ENCODE measurements at regions not wholly inside any gene's neighbourhood (a gene's known extent, or its start where the extent isn't known, plus 50 kb on each side); places are given as distances from the start of the nearest gene placed in this dataset.

- H3K4me3 ChIP-seq (ENCODE audit: low read length) = no peak overlapping the region
- H3K27me3 ChIP-seq (ENCODE audit: low read depth, low read length) = peaks cover 63% of the 10 kb centered on the region
- H3K4me1 ChIP-seq (ENCODE audit: low read length) = 0 out of 2 replicates have a peak, but pooled peaks cover 3% of the 10 kb centered on the region
- H3K79me2 ChIP-seq (ENCODE audit: low read length) = no peaks in the 10 kb centered on the region
- no peak overlapping the region for H3K9ac ChIP-seq (ENCODE audit: low read length)
- 0 out of 2 replicates have a peak, but pooled peaks cover 4% of the 10 kb centered on the region for H4K20me1 ChIP-seq (ENCODE audit: insufficient read depth, low read length)
- H3K27ac ChIP-seq (ENCODE audit: low read length) = no peak overlapping the region
- H3K36me3 ChIP-seq (replicated peaks; ENCODE audit: low read depth, low read length) = no peaks in the 10 kb centered on the region
- no peaks in the 10 kb centered on the region for H3K9me3 ChIP-seq (ENCODE audit: insufficient read depth, low read length)
- H3K4me2 ChIP-seq (ENCODE audit: low read length) = no peak overlapping the region; the same call in 1 of the 2 replicates
- H2AFZ ChIP-seq (ENCODE audit: low read depth, low read length) = no peak overlapping the region
- TF ChIP-seq, protein P1, sequence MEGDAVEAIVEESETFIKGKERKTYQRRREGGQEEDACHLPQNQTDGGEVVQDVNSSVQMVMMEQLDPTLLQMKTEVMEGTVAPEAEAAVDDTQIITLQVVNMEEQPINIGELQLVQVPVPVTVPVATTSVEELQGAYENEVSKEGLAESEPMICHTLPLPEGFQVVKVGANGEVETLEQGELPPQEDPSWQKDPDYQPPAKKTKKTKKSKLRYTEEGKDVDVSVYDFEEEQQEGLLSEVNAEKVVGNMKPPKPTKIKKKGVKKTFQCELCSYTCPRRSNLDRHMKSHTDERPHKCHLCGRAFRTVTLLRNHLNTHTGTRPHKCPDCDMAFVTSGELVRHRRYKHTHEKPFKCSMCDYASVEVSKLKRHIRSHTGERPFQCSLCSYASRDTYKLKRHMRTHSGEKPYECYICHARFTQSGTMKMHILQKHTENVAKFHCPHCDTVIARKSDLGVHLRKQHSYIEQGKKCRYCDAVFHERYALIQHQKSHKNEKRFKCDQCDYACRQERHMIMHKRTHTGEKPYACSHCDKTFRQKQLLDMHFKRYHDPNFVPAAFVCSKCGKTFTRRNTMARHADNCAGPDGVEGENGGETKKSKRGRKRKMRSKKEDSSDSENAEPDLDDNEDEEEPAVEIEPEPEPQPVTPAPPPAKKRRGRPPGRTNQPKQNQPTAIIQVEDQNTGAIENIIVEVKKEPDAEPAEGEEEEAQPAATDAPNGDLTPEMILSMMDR (IDR thresholded peaks at IDR 0.05; ENCODE audit: low read depth, low read length) = peak; percentile 57
- no peak for TF ChIP-seq EZH2phosphoT487 (IDR thresholded peaks at IDR 0.05; ENCODE audit: low read depth)
Measured at GRCh38 chr14:26206640-26207039, 391.2 kb downstream of the NOVA1 start.

DNA sequence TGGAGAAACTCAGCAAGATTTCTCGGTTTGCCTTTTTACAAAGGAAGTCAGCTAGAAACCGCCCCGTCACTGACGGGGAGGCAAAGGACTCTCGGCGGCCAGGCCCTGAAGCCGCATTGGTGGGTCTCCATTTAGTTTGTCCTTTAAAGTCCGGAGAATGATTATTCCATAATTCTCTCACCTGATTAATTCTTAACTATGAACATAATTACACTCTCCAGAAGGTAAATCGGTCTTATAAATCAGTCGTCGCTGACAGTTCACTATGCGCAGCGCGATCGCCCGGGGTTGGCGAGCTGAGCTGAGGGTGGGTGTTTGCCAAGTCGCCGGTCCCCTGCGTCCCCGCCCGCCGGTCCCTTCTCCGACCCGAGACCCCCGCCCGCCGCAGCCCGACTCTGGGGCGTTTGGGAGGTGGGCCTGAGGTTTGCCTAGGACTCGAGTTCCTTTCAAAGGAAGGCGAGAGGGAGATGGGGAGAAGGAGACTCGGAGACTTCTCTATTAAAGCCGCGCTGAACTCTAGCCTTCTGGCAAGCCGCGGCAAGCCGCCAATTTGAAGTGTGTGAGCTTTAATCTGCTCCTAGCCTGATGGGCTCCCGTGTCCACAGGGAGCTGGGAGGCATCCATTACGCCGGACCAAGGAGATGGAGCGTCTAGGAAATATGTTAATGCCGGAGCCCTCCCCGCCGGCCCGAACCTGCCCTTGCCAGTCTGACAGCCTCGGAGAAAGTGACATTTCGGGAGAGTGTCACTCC, 392.9 kb downstream of the NOVA1 start:
- H3K9ac ChIP-seq (ENCODE audit: low read length) = no peak overlapping the region
- no peak overlapping the region for H3K4me3 ChIP-seq (ENCODE audit: low read length)
- H3K27me3 ChIP-seq (ENCODE audit: low read depth, low read length) = peaks cover 60% of the 10 kb centered on the region
- no peaks in the 10 kb centered on the region for H3K79me2 ChIP-seq (ENCODE audit: low read length)
- TF ChIP-seq, protein P1 (IDR thresholded peaks at IDR 0.05; ENCODE audit: low read depth, low read length) = no peak
- no peak for TF ChIP-seq EZH2phosphoT487 (IDR thresholded peaks at IDR 0.05; ENCODE audit: low read depth)
- peaks cover 10% of the 10 kb centered on the region for H3K4me1 ChIP-seq (ENCODE audit: low read length)
- no peaks in the 10 kb centered on the region for H3K36me3 ChIP-seq (replicated peaks; ENCODE audit: low read depth, low read length)
- peaks cover 10% of the 10 kb centered on the region; the same call in 1 of the 2 replicates for H4K20me1 ChIP-seq (ENCODE audit: insufficient read depth, low read length)
- no peak overlapping the region for H3K4me2 ChIP-seq (ENCODE audit: low read length)
- no peaks in the 10 kb centered on the region for H3K9me3 ChIP-seq (ENCODE audit: insufficient read depth, low read length)
- no peak overlapping the region for H3K27ac ChIP-seq (ENCODE audit: low read length)
- H2AFZ ChIP-seq (ENCODE audit: low read depth, low read length) = no peak overlapping the region

GRCh38 chr14:26204366-26204727, 393.5 kb downstream of the NOVA1 start:
- H4K20me1 ChIP-seq (ENCODE audit: insufficient read depth, low read length) = peaks cover 12% of the 10 kb centered on the region; the same call in 1 of the 2 replicates
- no peak overlapping the region for H3K4me2 ChIP-seq (ENCODE audit: low read length)
- peaks cover 60% of the 10 kb centered on the region for H3K27me3 ChIP-seq (ENCODE audit: low read depth, low read length)
- no peaks in the 10 kb centered on the region for H3K36me3 ChIP-seq (replicated peaks; ENCODE audit: low read depth, low read length)
- no peak overlapping the region for H2AFZ ChIP-seq (ENCODE audit: low read depth, low read length)
- no peak overlapping the region for H3K27ac ChIP-seq (ENCODE audit: low read length)
- no peaks in the 10 kb centered on the region for H3K79me2 ChIP-seq (ENCODE audit: low read length)
- H3K9me3 ChIP-seq (ENCODE audit: insufficient read depth, low read length) = no peaks in the 10 kb centered on the region
- H3K9ac ChIP-seq (ENCODE audit: low read length) = no peak overlapping the region
- H3K4me3 ChIP-seq (ENCODE audit: low read length) = no peak overlapping the region
- H3K4me1 ChIP-seq (ENCODE audit: low read length) = peaks cover 16% of the 10 kb centered on the region
- no peak for TF ChIP-seq EZH2phosphoT487 (IDR thresholded peaks at IDR 0.05; ENCODE audit: low read depth)
- TF ChIP-seq, protein P1 (IDR thresholded peaks at IDR 0.05; ENCODE audit: low read depth, low read length) = no peak

GRCh38 chr14:26200687-26201086, 397.1 kb downstream of the NOVA1 start:
- Histone ChIP-seq H3K27me3 (ENCODE audit: low read depth, low read length) (peaks cover 68% of the 10 kb centered on the region), H3K27ac (ENCODE audit: low read length) (no peak overlapping the region), H3K36me3 (replicated peaks; ENCODE audit: low read depth, low read length) (no peaks in the 10 kb centered on the region), H3K9me3 (ENCODE audit: insufficient read depth, low read length) (no peaks in the 10 kb centered on the region), H2AFZ (ENCODE audit: low read depth, low read length) (no peak overlapping the region), H3K9ac (ENCODE audit: low read length) (no peak overlapping the region), H3K4me3 (ENCODE audit: low read length) (no peak overlapping the region), H4K20me1 (ENCODE audit: insufficient read depth, low read length) (peaks cover 27% of the 10 kb centered on the region; the same call in 1 of the 2 replicates), H3K79me2 (ENCODE audit: low read length) (no peaks in the 10 kb centered on the region), H3K4me2 (ENCODE audit: low read length) (no peak overlapping the region), H3K4me1 (ENCODE audit: low read length) (peaks cover 26% of the 10 kb centered on the region)
- TF ChIP-seq, protein P1 (IDR thresholded peaks at IDR 0.05; ENCODE audit: low read depth, low read length) = no peak
- no peak for TF ChIP-seq EZH2phosphoT487 (IDR thresholded peaks at IDR 0.05; ENCODE audit: low read depth)
